Frontal cortex (tissue), 4 donors: ENCODE measurements at regions not wholly inside any gene's neighbourhood (a gene's known extent, or its start where the extent isn't known, plus 50 kb on each side); places are given as distances from the start of the nearest gene placed in this dataset. TPM values are rescaled to one million over a fixed set of nuclear protein-coding genes. Genes with fewer than 3 reads are reported as not detected.

Source experiments
- DNase-seq, 2 donors: peaks; one replicate each; pipeline ENCODE4 v3.0.0; 2012; ENCODE audit warnings: low spot score in 2 of 2
- FAIRE-seq: peaks from 2 replicates; lab custom pipeline; 2012; peaks lifted over from hg19 to GRCh38; lab: Jason Lieb, UNC
- small RNA-seq: library from RNA; depleted of rRNA; stranded (forward); fragments of <200 nt; gene quantifications from one replicate; pipeline ENCODE3, GENCODE V24; 2014
- donor health status: control.
- donor health status: control.
- donor health status: control.

DNA sequence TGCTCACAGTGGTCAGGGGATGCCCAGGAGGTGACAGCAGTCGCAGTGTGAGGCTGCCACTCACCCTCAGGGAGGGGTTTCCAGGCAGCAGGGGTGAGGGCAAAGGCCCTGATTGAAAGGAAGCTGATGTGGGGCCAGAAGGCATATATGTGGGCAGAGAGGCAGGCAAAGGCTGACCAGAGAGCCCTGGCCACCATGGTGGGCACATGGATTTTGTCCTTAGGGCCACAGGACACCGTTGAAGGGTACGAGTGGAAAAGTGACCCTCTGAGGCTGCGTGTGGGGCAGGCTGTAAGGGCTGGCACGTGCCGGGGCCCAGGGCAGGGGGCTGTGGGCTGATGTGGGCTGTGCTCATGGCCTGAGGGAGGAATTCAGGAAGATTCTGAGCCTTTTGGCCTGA, 57.5 kb upstream of the ZNF32 start:
- FAIRE-seq (no peak), DNase-seq (no peak)

DNA sequence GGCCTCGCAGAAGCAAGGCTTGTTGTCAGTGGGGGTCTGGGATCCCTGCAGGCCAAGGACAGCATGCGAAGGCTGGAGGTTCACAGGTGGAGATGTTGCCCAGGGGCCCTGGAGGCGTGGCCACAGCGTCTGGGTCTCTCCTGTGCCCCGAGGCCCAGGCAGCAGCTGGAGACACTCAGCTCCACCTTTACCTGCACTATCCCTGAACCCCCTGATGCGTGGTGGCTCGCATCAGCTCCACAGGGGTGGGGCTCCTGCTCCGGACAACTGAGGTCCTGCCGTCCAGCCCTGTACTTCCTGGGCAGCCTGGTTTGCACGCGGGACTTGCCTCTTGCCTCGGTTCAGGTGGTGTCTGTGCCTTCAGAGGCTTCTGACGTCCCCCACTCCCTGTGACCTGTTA, 54.6 kb upstream of the ZNF32 start:
- no peak for DNase-seq
- FAIRE-seq: no peak

DNA sequence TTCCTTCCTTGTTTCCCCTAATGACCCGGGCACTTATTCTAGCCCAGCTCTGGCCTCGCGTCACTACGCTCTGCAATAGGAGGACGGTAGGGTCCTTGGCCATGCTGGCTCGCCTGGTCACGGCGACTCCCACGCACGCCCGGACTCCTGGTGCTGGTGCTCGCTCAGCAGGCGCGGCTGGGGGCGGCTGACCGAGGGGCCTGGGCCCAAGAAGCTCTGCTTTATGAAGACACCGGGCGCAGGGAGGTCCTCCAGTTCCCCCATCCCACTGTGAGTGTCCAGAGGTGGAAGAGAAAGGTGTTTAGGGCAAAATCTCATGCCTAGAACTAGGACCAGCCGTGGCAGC, 54.2 kb upstream of the ZNF32 start:
- FAIRE-seq (no peak), DNase-seq (no peak)

DNA sequence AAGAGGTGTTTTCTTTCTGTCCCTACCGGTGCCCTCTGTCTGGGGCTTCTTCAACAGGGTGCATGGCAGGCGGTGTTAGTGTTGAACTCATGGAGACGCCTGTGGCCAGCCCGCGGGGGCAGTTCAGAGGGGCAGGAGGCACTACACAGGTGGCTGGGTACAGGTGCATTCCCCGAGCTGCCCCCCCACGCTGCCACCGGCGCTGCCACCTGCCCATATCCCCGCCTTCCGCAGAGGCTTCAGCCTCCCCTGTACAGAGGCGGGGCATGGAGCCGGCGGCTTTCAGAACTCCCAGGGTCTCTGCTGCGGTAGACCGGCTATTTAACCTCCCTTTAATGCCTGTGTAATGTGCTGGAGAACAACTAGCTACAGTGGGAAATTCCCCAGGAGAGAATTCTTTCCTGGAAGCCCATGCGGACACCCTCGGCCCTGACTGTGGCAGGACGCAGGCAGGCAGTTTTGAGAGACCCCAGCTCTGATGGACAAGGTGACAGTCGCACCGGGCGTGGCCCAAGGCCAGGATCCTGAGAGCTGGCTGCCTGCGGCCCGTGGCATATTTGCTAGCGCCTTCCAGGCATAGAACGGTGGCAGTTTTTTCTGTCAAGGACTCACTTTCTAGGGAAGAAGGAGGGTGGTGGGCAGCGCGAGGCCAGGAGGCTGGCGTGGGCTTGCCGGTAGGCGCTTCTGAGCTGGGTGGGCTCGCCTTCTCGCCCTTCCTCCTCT, 53.7 kb upstream of the ZNF32 start:
- DNase-seq: no peak
- no peak for FAIRE-seq

DNA sequence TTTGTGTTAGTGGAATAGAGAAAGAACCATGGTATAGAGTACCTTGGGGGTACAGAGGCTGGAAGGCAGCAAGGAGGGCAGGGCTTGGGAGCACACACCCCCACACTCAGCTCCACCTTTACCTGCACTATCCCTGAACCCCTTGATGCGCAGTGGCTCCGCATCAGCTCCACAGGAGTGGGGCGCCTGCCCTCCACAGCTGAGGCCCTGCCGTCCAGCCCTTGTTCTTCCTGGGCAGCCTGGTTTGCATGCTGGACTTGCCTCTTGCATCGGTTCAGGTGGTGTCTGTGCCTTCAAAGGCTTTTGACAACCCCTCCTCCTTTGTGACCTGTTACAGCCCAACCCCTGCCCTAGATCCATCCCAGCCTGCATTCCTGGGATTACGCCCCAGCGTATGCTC, 52.6 kb upstream of the ZNF32 start:
- DNase-seq (no peak), FAIRE-seq (no peak)

DNA sequence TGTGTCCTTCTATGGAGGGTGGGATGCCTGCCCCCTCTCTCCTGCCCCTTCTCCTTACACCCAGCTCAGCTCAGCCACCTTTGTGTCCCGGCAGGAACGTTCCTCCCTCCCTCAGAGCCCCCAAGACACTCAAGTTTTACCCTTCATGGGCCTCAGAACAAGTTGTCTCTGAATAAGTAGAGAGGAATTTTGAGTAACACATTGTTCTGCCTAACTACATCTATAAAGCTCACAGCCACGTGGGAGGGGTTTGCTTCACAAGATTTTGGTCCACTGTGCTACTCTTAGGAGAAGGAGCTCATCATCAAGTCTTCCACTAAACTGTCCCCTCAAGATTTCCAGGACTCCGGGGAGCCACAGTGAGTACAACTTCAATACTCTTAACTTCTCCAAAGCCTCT, 51.6 kb upstream of the ZNF32 start:
- no peak for DNase-seq
- FAIRE-seq: no peak

DNA sequence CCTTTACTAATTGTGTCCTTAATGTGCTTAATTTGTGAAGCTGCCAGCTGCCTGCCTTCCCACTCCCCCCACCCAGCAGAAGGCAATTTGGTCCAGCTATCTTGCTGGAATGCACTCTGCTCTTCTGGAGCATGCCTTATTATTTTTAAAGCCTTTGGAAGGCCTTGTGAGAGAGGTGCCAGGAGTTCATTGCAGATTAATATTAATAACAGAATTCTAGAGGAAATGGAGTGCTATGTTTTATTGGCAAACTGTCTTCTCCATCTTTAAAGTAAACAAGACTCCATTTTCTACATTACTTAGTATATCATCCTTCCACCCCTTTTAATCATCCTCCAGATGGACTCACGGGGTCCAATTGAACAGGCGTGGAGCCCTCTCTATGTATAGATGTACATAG, 50.8 kb upstream of the ZNF32 start:
- DNase-seq: no peak
- FAIRE-seq: no peak

Small RNA genes lying in the stretch of these regions (small RNA-seq; reads per million reads assigned to genes)
- not detected for gene UQCRHP3
